Heart left ventricle (tissue), 16 donors: ENCODE measurements at regions not wholly inside any gene's neighbourhood (a gene's known extent, or its start where the extent isn't known, plus 50 kb on each side); places are given as distances from the start of the nearest gene placed in this dataset.

ENCODE experiments used
- ATAC-seq, 4 donors: fragments of 200-7000 bp; cut with Tn5 transposase; one replicate each; pipeline ENCODE4 v1.9.1; 2020 to 2022; ENCODE audit warnings: moderate library complexity in 4 of 4, mild to moderate bottlenecking in 3 of 4, moderate number of reproducible peaks in 1 of 4
- DNase-seq, 5 donors: peaks; one replicate each; pipeline ENCODE4 v3.0.0-alpha.2; 2020
- H3K27ac ChIP-seq, 12 donors: fragments of 200-600 bp; sonication (generic) in 4 of 12; one replicate each; pipeline versions ENCODE4 v1.5.0 to v1.8.0; 2016 to 2022; ENCODE audit warnings: mild to moderate bottlenecking in 2 of 12
- H3K27me3 ChIP-seq, 9 donors: fragments of 200-600 bp; sonication (generic) in 2 of 9; one replicate each; pipeline versions ENCODE4 v1.5.1 to v1.8.0; 2016 to 2022; ENCODE audit warnings: mild to moderate bottlenecking in 3 of 9
- H3K36me3 ChIP-seq, 9 donors: fragments of 200-600 bp; sonication (generic) in 2 of 9; one replicate each; pipeline versions ENCODE4 v1.5.0 to v1.8.0; 2018 to 2022; ENCODE audit warnings: mild to moderate bottlenecking in 2 of 9
- H3K4me1 ChIP-seq, 12 donors: fragments of 200-600 bp; sonication (generic) in 4 of 12; one replicate each; pipeline versions ENCODE4 v1.5.0 to v1.8.0; 2016 to 2022; ENCODE audit warnings: mild to moderate bottlenecking in 3 of 12
- H3K4me3 ChIP-seq, 12 donors: fragments of 200-600 bp; sonication (generic) in 4 of 12; one replicate each; pipeline versions ENCODE4 v1.5.0 to v1.8.0; 2017 to 2022; ENCODE audit warnings: mild to moderate bottlenecking in 9 of 12, moderate library complexity in 4 of 12
- H3K9me3 ChIP-seq, 12 donors: fragments of 200-600 bp; sonication (generic) in 4 of 12; one replicate each; pipeline versions ENCODE4 v1.5.0 to v1.8.0; 2016 to 2022; ENCODE audit warnings: mild to moderate bottlenecking in 1 of 12
- POLR2A ChIP-seq, 2 donors: fragments of 450-650 bp; IDR thresholded peaks; one replicate each; pipeline ENCODE4 v1.6.1; 2017; ENCODE audit warnings: antibody characterized with exemption in 2 of 2, mild to moderate bottlenecking in 2 of 2, moderate library complexity in 2 of 2
- WGBS, 4 donors: extraction: QIAGEN DNeasy Blood & Tissue Kit in 2 of 4; methylation state at CpG; one replicate each; pipeline versions ENCODE4 v1.1.5 to v1.1.7; 2013 to 2018; 5-methylcytosine and 5-hydroxymethylcytosine counted together
- intact Hi-C, 10 donors: fragments of 100-400 bp; cut with DNase I; formaldehyde crosslinking; loops; one replicate each; pipeline versions ENCODE4 v1.11.1 to v1.14.2; 2022
- TF ChIP-seq, protein P1 (sequence below), 12 donors: fragments of 200-600 bp; sonication (generic) in 4 of 12; IDR thresholded peaks; one replicate each; pipeline versions ENCODE4 v1.5.0 to v1.8.0; 2018 to 2022; ENCODE audit warnings: antibody characterized with exemption in 12 of 12, mild to moderate bottlenecking in 5 of 12
- donor health status: ischemic (EF 13 %, LVEDD 7.1; RV severe dilation, severe dysfunction).
- donor health status: healthy with polysubstance abuse.
- donor health status: DM: no; HTN: yes; CAD: no.
- donor health status: DM: no; HTN: no; CAD: no.
- donor health status: ischemic (EF 25% LVEDD 6.9; RV normal size, moderate dysfunction).
- donor health status: ischemic (EF 25% LVEDD 5.7; RV mildly dilated, moderate dysfunction).
- donor health status: healthy.
- donor health status: DM: yes; HTN: yes; CAD: no.
- donor health status: ischemic (EF 35%, LVEDD 5.7; RV mildly dilated, moderate dysfunction).
- donor health status: nonischemic (EF 11% LVEDD 7.7; RV severe dilation, severe dysfunction).
- donor health status: DM: yes; HTN: yes; CAD: no.
- donor health status: PGD.
- donor health status: ischemic (EF 29% LVEDD 5.4; RV normal size, mild dysfunction).
- donor health status: nonischemic (EF 23%, LVEDD 6.1; RV moderate dilation, normal function).

GRCh38 chr1:172912765-172913260 lies 137.9 kb downstream of the TNFSF18 start:
- Histone ChIP-seq H3K4me3 (no peak overlapping the region), H3K27me3 (no peaks in the 10 kb centered on the region), H3K9me3 (peaks cover 0 to 29% (median 16%) of the 10 kb centered on the region in 12 donors), H3K27ac (no peak overlapping the region), H3K36me3 (no peaks in the 10 kb centered on the region), H3K4me1 (peaks cover 0 to 16% (median 2%) of the 10 kb centered on the region in 12 donors)
- ATAC-seq (no peak), DNase-seq (no peak)
- TF ChIP-seq, protein P1, sequence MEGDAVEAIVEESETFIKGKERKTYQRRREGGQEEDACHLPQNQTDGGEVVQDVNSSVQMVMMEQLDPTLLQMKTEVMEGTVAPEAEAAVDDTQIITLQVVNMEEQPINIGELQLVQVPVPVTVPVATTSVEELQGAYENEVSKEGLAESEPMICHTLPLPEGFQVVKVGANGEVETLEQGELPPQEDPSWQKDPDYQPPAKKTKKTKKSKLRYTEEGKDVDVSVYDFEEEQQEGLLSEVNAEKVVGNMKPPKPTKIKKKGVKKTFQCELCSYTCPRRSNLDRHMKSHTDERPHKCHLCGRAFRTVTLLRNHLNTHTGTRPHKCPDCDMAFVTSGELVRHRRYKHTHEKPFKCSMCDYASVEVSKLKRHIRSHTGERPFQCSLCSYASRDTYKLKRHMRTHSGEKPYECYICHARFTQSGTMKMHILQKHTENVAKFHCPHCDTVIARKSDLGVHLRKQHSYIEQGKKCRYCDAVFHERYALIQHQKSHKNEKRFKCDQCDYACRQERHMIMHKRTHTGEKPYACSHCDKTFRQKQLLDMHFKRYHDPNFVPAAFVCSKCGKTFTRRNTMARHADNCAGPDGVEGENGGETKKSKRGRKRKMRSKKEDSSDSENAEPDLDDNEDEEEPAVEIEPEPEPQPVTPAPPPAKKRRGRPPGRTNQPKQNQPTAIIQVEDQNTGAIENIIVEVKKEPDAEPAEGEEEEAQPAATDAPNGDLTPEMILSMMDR (IDR thresholded peaks at IDR 0.05), result no peak
- no peak for TF ChIP-seq POLR2A (IDR thresholded peaks at IDR 0.05)
- intact Hi-C loops, result no loop called here
- 61 to 91% (median 79%) methylated on average over 4 to 5 of the region's 5 CpGs for WGBS, 4 donors

GRCh38 chr1:172914501-172915144 lies 136.1 kb downstream of the TNFSF18 start:
- Histone ChIP-seq H3K27ac (no peak overlapping the region), H3K36me3 (no peaks in the 10 kb centered on the region), H3K4me1 (peaks cover 0 to 16% (median 2%) of the 10 kb centered on the region in 12 donors), H3K9me3 (peaks cover 0 to 22% (median 14%) of the 10 kb centered on the region in 12 donors), H3K27me3 (no peaks in the 10 kb centered on the region), H3K4me3 (no peak overlapping the region)
- DNase-seq, result no peak
- ATAC-seq, result no peak
- intact Hi-C loops, result no loop called here
- no peak for TF ChIP-seq POLR2A (IDR thresholded peaks at IDR 0.05)
- TF ChIP-seq, protein P1 (IDR thresholded peaks at IDR 0.05), result no peak
- 41 to 57% (median 46%) methylated on average over 3 of the region's 3 CpGs for WGBS, 4 donors

- no peak overlapping the region for H3K27ac ChIP-seq
- DNase-seq (no peak), ATAC-seq (no peak)
- intact Hi-C loops, result no loop called here
- H3K27me3 ChIP-seq, result no peaks in the 10 kb centered on the region
- H3K9me3 ChIP-seq, result peaks cover 0 to 22% (median 14%) of the 10 kb centered on the region in 12 donors
- TF ChIP-seq POLR2A (IDR thresholded peaks at IDR 0.05), result no peak
- TF ChIP-seq, protein P1 (IDR thresholded peaks at IDR 0.05), result no peak
- no peak overlapping the region for H3K4me3 ChIP-seq
- no peaks in the 10 kb centered on the region for H3K36me3 ChIP-seq
- peaks cover 0 to 16% (median 2%) of the 10 kb centered on the region in 12 donors for H3K4me1 ChIP-seq
These were observed 135.5 kb downstream of the TNFSF18 start for GRCh38 chr1:172915271-172915670.

DNA sequence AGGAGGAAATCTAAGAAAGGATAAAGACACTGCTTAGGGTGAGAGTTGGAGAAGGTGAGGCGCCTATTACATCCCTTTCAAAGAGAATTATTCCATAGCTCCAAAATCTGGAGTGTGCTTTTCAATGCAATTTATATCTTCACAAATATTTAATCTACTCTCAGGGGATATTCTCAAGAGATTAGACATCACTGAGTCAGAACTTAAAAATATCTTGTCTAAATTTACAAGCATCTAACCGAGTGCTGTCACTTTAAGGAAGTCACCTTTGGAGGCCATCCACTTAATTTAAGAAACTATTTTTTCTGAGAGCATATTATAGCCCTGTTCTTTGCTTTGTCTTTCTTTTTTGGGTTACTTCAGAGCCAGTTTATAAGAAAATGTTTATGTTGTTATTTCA lies 134.6 kb downstream of the TNFSF18 start:
- WGBS, 4 donors, result 70 to 76% (median 74%) methylated on average over 2 of the region's 2 CpGs
- H3K27ac ChIP-seq, result no peak overlapping the region
- peaks cover 0 to 16% (median 2%) of the 10 kb centered on the region in 12 donors for H3K4me1 ChIP-seq
- no peaks in the 10 kb centered on the region for H3K27me3 ChIP-seq
- intact Hi-C loops, result no loop called here
- H3K4me3 ChIP-seq, result no peak overlapping the region
- no peak for ATAC-seq
- H3K36me3 ChIP-seq, result no peaks in the 10 kb centered on the region
- peaks cover 0 to 22% (median 14%) of the 10 kb centered on the region in 12 donors for H3K9me3 ChIP-seq
- DNase-seq, result no peak
- TF ChIP-seq POLR2A (IDR thresholded peaks at IDR 0.05), result no peak
- TF ChIP-seq, protein P1 (IDR thresholded peaks at IDR 0.05), result no peak
